OCI-LY1 (cell line): ENCODE measurements at regions not wholly inside any gene's neighbourhood (a gene's known extent, or its start where the extent isn't known, plus 50 kb on each side); places are given as distances from the start of the nearest gene placed in this dataset.

Experiments used
- H2AFZ ChIP-seq: fragments of 200-600 bp; sonication (generic), shearing (Covaris generic); 2 replicates; pipeline ENCODE4 v1.6.0; 2014; ENCODE audit warnings: antibody characterized with exemption, mild to moderate bottlenecking, low read length
- H3F3A ChIP-seq: fragments of 200-600 bp; sonication (generic), shearing (Covaris generic); 2 replicates; pipeline ENCODE4 v1.6.0; 2014; ENCODE audit warnings: mild to moderate bottlenecking, antibody characterized with exemption, low read length, moderate library complexity; ENCODE audit not compliant: insufficient read depth
- H3K27ac ChIP-seq: fragments of 200-600 bp; sonication (generic); 2 replicates; pipeline ENCODE4 v1.5.1; 2014; ENCODE audit warnings: low read length, mixed run types, mild to moderate bottlenecking, low read depth; ENCODE audit not compliant: poor library complexity, severe bottlenecking
- H3K27me3 ChIP-seq: fragments of 200-600 bp; sonication (generic); 2 replicates; pipeline ENCODE4 v1.6.0; 2014; ENCODE audit warnings: antibody characterized with exemption, mild to moderate bottlenecking, low read length, moderate library complexity; ENCODE audit not compliant: insufficient read depth
- H3K36me3 ChIP-seq: fragments of 200-600 bp; sonication (generic); 2 replicates; pipeline ENCODE4 v1.6.1; 2014; ENCODE audit warnings: mild to moderate bottlenecking, antibody characterized with exemption, low read length, moderate library complexity, mixed read lengths; ENCODE audit not compliant: insufficient read depth
- H3K4me1 ChIP-seq: fragments of 200-600 bp; sonication (generic); 2 replicates; pipeline ENCODE4 v1.5.1; 2014; ENCODE audit warnings: mild to moderate bottlenecking, low read length, moderate library complexity; ENCODE audit not compliant: insufficient read depth, severe bottlenecking
- H3K4me2 ChIP-seq: fragments of 200-600 bp; sonication (generic), shearing (Covaris generic); 2 replicates; pipeline ENCODE4 v1.6.1; 2014; ENCODE audit warnings: low read length
- H3K4me3 ChIP-seq: fragments of 200-600 bp; sonication (generic); 2 replicates; pipeline ENCODE4 v1.5.1; 2014; ENCODE audit warnings: low read length, low read depth, mild to moderate bottlenecking, mixed read lengths; ENCODE audit not compliant: poor library complexity, severe bottlenecking
- H3K79me2 ChIP-seq: fragments of 200-600 bp; shearing (Covaris generic); 2 replicates; pipeline ENCODE4 v1.6.1; 2016; ENCODE audit warnings: mixed run types, low read length, mixed read lengths; ENCODE audit not compliant: insufficient read depth
- H3K9ac ChIP-seq: fragments of 200-600 bp; sonication (generic), shearing (Covaris generic); 2 replicates; pipeline ENCODE4 v1.6.1; 2014; ENCODE audit warnings: mild to moderate bottlenecking, low read length, mixed read lengths
- H3K9me2 ChIP-seq: fragments of 200-600 bp; sonication (generic), shearing (Covaris generic); 2 replicates; pipeline ENCODE4 v1.6.1; 2014; ENCODE audit warnings: low read depth, mild to moderate bottlenecking, low read length, mixed read lengths
- H3K9me3 ChIP-seq: fragments of 200-600 bp; shearing (Covaris generic); 2 replicates; pipeline ENCODE4 v1.6.1; 2014; ENCODE audit warnings: low read length, mixed read lengths
- H4K20me1 ChIP-seq: fragments of 200-600 bp; sonication (generic), shearing (Covaris generic); 2 replicates; pipeline ENCODE4 v1.6.0; 2016; ENCODE audit warnings: mild to moderate bottlenecking, low read length; ENCODE audit not compliant: insufficient read depth
- EZH2 ChIP-seq: fragments of 200-600 bp; sonication (generic), shearing (Covaris generic); IDR thresholded peaks from 2 replicates; pipeline ENCODE4 v1.8.0; 2017; ENCODE audit warnings: borderline replicate concordance, mixed run types, mild to moderate bottlenecking, antibody characterized with exemption, low read length, moderate library complexity, mixed read lengths
- TF ChIP-seq, protein P1 (sequence below): fragments of 200-600 bp; sonication (generic), shearing (Covaris generic); IDR thresholded peaks from 2 replicates; pipeline ENCODE4 v1.5.1; 2017; ENCODE audit warnings: mild to moderate bottlenecking, antibody characterized with exemption, low read length, moderate library complexity, mixed read lengths

GRCh38 chr2:147037048-147037447 is 807.8 kb upstream of the ACVR2A start:
- no peaks in the 10 kb centered on the region for H3K27me3 ChIP-seq

GRCh38 chr2:147033044-147033443 is 811.8 kb upstream of the ACVR2A start:
- no peaks in the 10 kb centered on the region for H3K79me2 ChIP-seq
- no peaks in the 10 kb centered on the region for H3K36me3 ChIP-seq
- no peaks in the 10 kb centered on the region for H3K27me3 ChIP-seq
- no peaks in the 10 kb centered on the region for H3K9me2 ChIP-seq
- H3K4me1 ChIP-seq = no peaks in the 10 kb centered on the region
- no peak overlapping the region for H3K4me3 ChIP-seq
- TF ChIP-seq EZH2 = no peak
- TF ChIP-seq, protein P1, sequence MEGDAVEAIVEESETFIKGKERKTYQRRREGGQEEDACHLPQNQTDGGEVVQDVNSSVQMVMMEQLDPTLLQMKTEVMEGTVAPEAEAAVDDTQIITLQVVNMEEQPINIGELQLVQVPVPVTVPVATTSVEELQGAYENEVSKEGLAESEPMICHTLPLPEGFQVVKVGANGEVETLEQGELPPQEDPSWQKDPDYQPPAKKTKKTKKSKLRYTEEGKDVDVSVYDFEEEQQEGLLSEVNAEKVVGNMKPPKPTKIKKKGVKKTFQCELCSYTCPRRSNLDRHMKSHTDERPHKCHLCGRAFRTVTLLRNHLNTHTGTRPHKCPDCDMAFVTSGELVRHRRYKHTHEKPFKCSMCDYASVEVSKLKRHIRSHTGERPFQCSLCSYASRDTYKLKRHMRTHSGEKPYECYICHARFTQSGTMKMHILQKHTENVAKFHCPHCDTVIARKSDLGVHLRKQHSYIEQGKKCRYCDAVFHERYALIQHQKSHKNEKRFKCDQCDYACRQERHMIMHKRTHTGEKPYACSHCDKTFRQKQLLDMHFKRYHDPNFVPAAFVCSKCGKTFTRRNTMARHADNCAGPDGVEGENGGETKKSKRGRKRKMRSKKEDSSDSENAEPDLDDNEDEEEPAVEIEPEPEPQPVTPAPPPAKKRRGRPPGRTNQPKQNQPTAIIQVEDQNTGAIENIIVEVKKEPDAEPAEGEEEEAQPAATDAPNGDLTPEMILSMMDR = no peak
- H3K9me3 ChIP-seq = no peaks in the 10 kb centered on the region
- no peaks in the 10 kb centered on the region for H3F3A ChIP-seq
- no peak overlapping the region for H3K27ac ChIP-seq
- no peak overlapping the region for H3K9ac ChIP-seq
- no peak overlapping the region for H3K4me2 ChIP-seq
- H4K20me1 ChIP-seq = no peaks in the 10 kb centered on the region
- H2AFZ ChIP-seq = no peak overlapping the region

More at GRCh38 chr2:147037048-147037447, 807.8 kb upstream of the ACVR2A start:
- TF ChIP-seq, protein P1 = no peak
- no peak for TF ChIP-seq EZH2
- no peak overlapping the region for H3K4me3 ChIP-seq
- no peaks in the 10 kb centered on the region for H3K9me3 ChIP-seq
- no peaks in the 10 kb centered on the region for H3F3A ChIP-seq
- H4K20me1 ChIP-seq = no peaks in the 10 kb centered on the region
- H3K4me1 ChIP-seq = no peaks in the 10 kb centered on the region
- H3K9me2 ChIP-seq = no peaks in the 10 kb centered on the region
- H3K4me2 ChIP-seq = no peak overlapping the region
- H2AFZ ChIP-seq = no peak overlapping the region
- H3K79me2 ChIP-seq = no peaks in the 10 kb centered on the region
- no peak overlapping the region for H3K27ac ChIP-seq
- no peaks in the 10 kb centered on the region for H3K36me3 ChIP-seq
- H3K9ac ChIP-seq = no peak overlapping the region

GRCh38 chr2:147031897-147032296 is 812.9 kb upstream of the ACVR2A start:
- Histone ChIP-seq H4K20me1 (no peaks in the 10 kb centered on the region), H3K9ac (no peak overlapping the region), H3K27ac (no peak overlapping the region), H3K4me1 (no peaks in the 10 kb centered on the region), H3K4me2 (no peak overlapping the region), H3K79me2 (no peaks in the 10 kb centered on the region), H3F3A (no peaks in the 10 kb centered on the region), H3K4me3 (no peak overlapping the region), H2AFZ (no peak overlapping the region), H3K27me3 (no peaks in the 10 kb centered on the region), H3K9me2 (no peaks in the 10 kb centered on the region), H3K9me3 (no peaks in the 10 kb centered on the region), H3K36me3 (no peaks in the 10 kb centered on the region)
- TF ChIP-seq, protein P1 = no peak
- no peak for TF ChIP-seq EZH2
